A673 (cell line): ENCODE measurements at regions not wholly inside any gene's neighbourhood (a gene's known extent, or its start where the extent isn't known, plus 50 kb on each side); places are given as distances from the start of the nearest gene placed in this dataset.

Experiments
- BruUV-seq: library from RNA; stranded (reverse); fragments of 400-500 nt; replicated peaks from 2 replicates; lab custom pipeline; 2021; lab: Mats Ljungman, UMichigan
- CTCF ChIA-PET: fragments of 300-600 bp; sonication (Branson Sonifier 250); formaldehyde crosslinking; loops from one replicate; lab custom pipeline; 2022; ENCODE audit warnings: antibody characterized with exemption; lab: Charles Lee
- POLR2A ChIA-PET: fragments of 300-600 bp; sonication (Branson Sonifier 250); formaldehyde crosslinking; loops from one replicate; lab custom pipeline; 2022; ENCODE audit warnings: antibody characterized with exemption; ENCODE audit not compliant: low non-redundant PET; lab: Charles Lee
- DNase-seq: peaks from one replicate; pipeline ENCODE4 v3.0.0-alpha.2; 2015; ENCODE audit warnings: low spot score
- H3K27ac ChIP-seq: fragments of 200-600 bp; sonication (generic); 2 replicates; pipeline ENCODE4 v1.5.1; 2016; ENCODE audit warnings: mixed run types, low read depth, mild to moderate bottlenecking, mixed read lengths, antibody characterized with exemption, low read length; ENCODE audit not compliant: poor library complexity, severe bottlenecking
- H3K27me3 ChIP-seq: fragments of 200-600 bp; sonication (generic); replicated peaks from 2 replicates; pipeline ENCODE4 v1.6.1; 2017; ENCODE audit warnings: mixed run types, low read depth, mild to moderate bottlenecking, mixed read lengths, antibody characterized with exemption, low read length; ENCODE audit not compliant: insufficient read depth, poor library complexity
- H3K36me3 ChIP-seq: fragments of 200-600 bp; sonication (generic); 2 replicates; pipeline ENCODE4 v1.6.1; 2016; ENCODE audit warnings: mixed run types, mild to moderate bottlenecking, mixed read lengths, antibody characterized with exemption, low read length; ENCODE audit not compliant: insufficient read depth, poor library complexity, severe bottlenecking
- H3K4me1 ChIP-seq: fragments of 200-600 bp; sonication (generic); 2 replicates; pipeline ENCODE4 v1.6.1; 2017; ENCODE audit warnings: mixed run types, mild to moderate bottlenecking, mixed read lengths, antibody characterized with exemption, low read length; ENCODE audit not compliant: insufficient read depth, poor library complexity, severe bottlenecking
- H3K4me3 ChIP-seq: fragments of 200-600 bp; sonication (generic); 2 replicates; pipeline ENCODE4 v1.5.1; 2016; ENCODE audit warnings: low read depth, mixed run types, mild to moderate bottlenecking, mixed read lengths, low read length; ENCODE audit not compliant: poor library complexity, severe bottlenecking
- H3K9me3 ChIP-seq: fragments of 200-600 bp; sonication (generic); 2 replicates; pipeline ENCODE4 v1.6.1; 2016; ENCODE audit warnings: mixed run types, low read depth, mild to moderate bottlenecking, mixed read lengths, antibody characterized with exemption, low read length; ENCODE audit not compliant: poor library complexity, severe bottlenecking
- EZH2 ChIP-seq: fragments of 200-600 bp; sonication (generic); IDR thresholded peaks from 2 replicates; pipeline ENCODE4 v1.6.1; 2017; ENCODE audit warnings: borderline replicate concordance, low read depth, mild to moderate bottlenecking, mixed read lengths, antibody characterized with exemption, low read length; ENCODE audit not compliant: poor library complexity, severe bottlenecking
- intact Hi-C: fragments of 100-400 bp; cut with micrococcal nuclease; formaldehyde crosslinking; loops from one replicate; pipeline ENCODE4 v1.10.0; 2022; ENCODE audit not compliant: unreplicated experiment
- TF ChIP-seq, protein P1 (sequence below): fragments of 300-800, 200-600 bp; sonication (generic); conservative IDR thresholded peaks from 2 replicates; pipeline ENCODE4 v1.5.1; 2017; ENCODE audit warnings: low read depth, mild to moderate bottlenecking, antibody characterized with exemption, low read length, moderate library complexity, mixed read lengths

DNA sequence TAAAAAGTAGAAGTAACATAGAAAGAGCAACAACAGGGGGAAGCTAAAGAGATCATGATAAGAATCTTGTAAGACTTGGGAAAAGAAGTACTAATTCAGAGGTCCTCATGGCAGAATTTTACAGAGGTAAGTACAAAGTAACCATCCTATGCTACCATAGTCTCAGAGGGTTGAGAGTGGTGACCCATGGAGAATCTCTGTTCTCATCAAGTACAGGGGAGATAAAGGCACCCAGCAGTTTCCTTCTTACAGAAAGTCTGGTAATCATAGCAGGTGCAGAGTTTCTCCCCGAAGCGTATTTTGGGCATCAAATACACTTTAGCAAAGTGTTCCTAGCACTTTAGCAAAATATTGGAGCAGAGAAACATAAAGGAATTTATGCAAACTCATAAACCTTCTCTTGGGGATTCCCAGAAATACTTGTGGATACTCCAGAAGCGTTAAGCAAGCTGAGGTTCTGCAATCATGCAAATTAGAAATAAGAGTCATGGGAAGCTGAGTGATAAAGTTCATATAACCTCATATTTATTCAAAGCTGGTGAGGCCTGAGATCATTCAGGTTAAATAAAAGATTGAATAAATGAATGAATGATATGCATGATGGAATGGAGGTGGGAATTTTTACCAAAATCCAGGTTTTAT, 101.0 kb upstream of the SMC2 start:
- no peak for DNase-seq
- no peaks in the 10 kb centered on the region for H3K27me3 ChIP-seq
- TF ChIP-seq EZH2: no peak
- TF ChIP-seq, protein P1, sequence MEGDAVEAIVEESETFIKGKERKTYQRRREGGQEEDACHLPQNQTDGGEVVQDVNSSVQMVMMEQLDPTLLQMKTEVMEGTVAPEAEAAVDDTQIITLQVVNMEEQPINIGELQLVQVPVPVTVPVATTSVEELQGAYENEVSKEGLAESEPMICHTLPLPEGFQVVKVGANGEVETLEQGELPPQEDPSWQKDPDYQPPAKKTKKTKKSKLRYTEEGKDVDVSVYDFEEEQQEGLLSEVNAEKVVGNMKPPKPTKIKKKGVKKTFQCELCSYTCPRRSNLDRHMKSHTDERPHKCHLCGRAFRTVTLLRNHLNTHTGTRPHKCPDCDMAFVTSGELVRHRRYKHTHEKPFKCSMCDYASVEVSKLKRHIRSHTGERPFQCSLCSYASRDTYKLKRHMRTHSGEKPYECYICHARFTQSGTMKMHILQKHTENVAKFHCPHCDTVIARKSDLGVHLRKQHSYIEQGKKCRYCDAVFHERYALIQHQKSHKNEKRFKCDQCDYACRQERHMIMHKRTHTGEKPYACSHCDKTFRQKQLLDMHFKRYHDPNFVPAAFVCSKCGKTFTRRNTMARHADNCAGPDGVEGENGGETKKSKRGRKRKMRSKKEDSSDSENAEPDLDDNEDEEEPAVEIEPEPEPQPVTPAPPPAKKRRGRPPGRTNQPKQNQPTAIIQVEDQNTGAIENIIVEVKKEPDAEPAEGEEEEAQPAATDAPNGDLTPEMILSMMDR: no peak
- no peak overlapping the region for H3K4me3 ChIP-seq
- intact Hi-C loops: no loop called here
- ChIA-PET POLR2A (no interaction called here), CTCF (no interaction called here)
- no peak overlapping the region for H3K27ac ChIP-seq
- H3K9me3 ChIP-seq: no peaks in the 10 kb centered on the region
- H3K4me1 ChIP-seq: no peaks in the 10 kb centered on the region
- BruUV-seq: no TSS peak
- no peaks in the 10 kb centered on the region for H3K36me3 ChIP-seq

DNA sequence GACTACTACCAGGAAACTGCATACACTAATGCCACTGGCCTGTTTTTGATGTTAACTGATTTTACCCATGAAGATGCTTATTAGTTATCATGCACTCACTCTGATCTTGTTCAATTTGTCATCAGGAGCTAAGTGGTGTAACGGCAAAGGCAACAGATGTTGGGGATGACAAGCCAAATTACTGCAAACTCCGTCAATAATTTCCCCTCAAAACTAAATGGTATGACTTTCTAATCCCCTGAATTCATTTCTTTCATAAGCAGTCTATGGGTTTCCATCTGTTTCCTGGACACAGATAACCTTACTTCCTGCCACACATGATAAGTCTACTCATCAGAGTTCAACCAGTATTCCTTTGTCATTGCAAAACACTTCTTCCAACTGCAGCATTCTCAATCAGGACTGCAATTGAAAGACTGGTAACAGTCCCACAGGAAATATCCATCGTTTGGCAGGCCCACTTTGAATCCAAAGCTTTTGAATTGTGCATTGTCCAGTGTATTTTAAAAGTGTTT, 96.2 kb upstream of the SMC2 start:
- H3K9me3 ChIP-seq: no peaks in the 10 kb centered on the region
- no TSS peak for BruUV-seq
- no peak overlapping the region for H3K27ac ChIP-seq
- TF ChIP-seq, protein P1: no peak
- no peak for TF ChIP-seq EZH2
- DNase-seq: no peak
- H3K4me1 ChIP-seq: no peaks in the 10 kb centered on the region
- H3K27me3 ChIP-seq: no peaks in the 10 kb centered on the region
- POLR2A ChIA-PET: no interaction called here
- no peaks in the 10 kb centered on the region for H3K36me3 ChIP-seq
- CTCF ChIA-PET: no interaction called here
- intact Hi-C loops: no loop called here
- H3K4me3 ChIP-seq: no peak overlapping the region

DNA sequence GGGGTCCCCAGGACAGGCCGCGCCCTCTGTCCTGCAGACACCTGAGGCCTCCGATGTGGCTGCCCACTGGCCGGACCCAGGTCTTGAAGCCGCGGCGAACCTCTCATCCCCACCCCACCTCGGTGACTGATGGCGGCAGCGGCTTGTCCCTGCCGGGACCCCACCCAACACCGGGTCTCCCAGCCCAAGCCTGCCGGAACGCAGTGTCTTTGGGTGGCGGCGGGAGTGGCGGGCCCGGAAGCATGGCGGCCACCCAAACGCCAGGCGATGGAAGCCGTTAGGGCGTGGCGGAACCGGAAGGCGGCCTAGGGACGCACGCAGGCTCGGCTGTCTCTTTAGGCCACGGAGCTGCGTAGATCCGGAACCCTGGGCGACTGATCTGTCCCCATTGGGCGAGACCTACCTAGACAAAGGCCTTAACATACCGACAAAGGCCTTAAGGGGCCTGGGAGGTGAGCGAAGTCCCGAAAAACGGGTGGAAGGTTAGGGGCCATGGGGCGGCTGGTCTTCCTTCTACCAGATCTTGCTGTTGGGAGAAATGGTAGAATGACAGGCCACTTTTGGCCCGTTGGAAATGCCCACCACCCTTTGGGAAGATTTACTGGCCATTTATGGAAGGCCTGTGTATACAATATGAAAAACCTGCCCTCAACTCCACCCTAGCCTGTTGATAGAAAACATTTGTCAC, 94.6 kb upstream of the SMC2 start:
- DNase-seq: no peak
- BruUV-seq: no TSS peak
- Histone ChIP-seq H3K9me3 (no peaks in the 10 kb centered on the region), H3K27me3 (no peaks in the 10 kb centered on the region), H3K4me1 (no peaks in the 10 kb centered on the region), H3K4me3 (no peak overlapping the region), H3K27ac (no peak overlapping the region), H3K36me3 (no peaks in the 10 kb centered on the region)
- ChIA-PET CTCF (no interaction called here), POLR2A (interaction anchor here (0.6 kb wide), 1 partner anchor 1532 kb away, joined by 3 read pairs; no protein-coding TSS in a partner anchor)
- intact Hi-C loops: no loop called here
- TF ChIP-seq, protein P1: no peak
- TF ChIP-seq EZH2: no peak
